Effector memory CD4-positive, alpha-beta T cell (primary cell): ENCODE measurements at regions not wholly inside any gene's neighbourhood (a gene's known extent, or its start where the extent isn't known, plus 50 kb on each side); places are given as distances from the start of the nearest gene placed in this dataset.

Experiments
- DNase-seq, 3 donors: peaks; one replicate each; pipeline ENCODE4 v3.0.0-alpha.2; 2020
- H3K27ac ChIP-seq: 2 replicates; pipeline ENCODE4 v1.7.0; 2013; ENCODE audit warnings: mild to moderate bottlenecking, low read length, moderate library complexity; ENCODE audit not compliant: insufficient read depth, poor library complexity, severe bottlenecking
- H3K27me3 ChIP-seq: replicated peaks from 2 replicates; pipeline ENCODE4 v1.7.0; 2013; ENCODE audit warnings: mild to moderate bottlenecking, low read length; ENCODE audit not compliant: insufficient read depth, control insufficient read depth, poor library complexity, severe bottlenecking
- H3K36me3 ChIP-seq: 2 replicates; pipeline ENCODE4 v1.7.0; 2013; ENCODE audit warnings: mild to moderate bottlenecking, low read length, moderate library complexity; ENCODE audit not compliant: control insufficient read depth, insufficient read depth
- H3K4me1 ChIP-seq: 2 replicates; pipeline ENCODE4 v1.7.0; 2013; ENCODE audit warnings: low read length, mild to moderate bottlenecking; ENCODE audit not compliant: control insufficient read depth, insufficient read depth, poor library complexity, severe bottlenecking
- H3K4me3 ChIP-seq: 2 replicates; pipeline ENCODE4 v1.7.0; 2013; ENCODE audit warnings: low read length, low read depth, mild to moderate bottlenecking; ENCODE audit not compliant: insufficient read depth, poor library complexity, severe bottlenecking
- H3K9me3 ChIP-seq: 2 replicates; pipeline ENCODE4 v1.7.0; 2013; ENCODE audit warnings: mild to moderate bottlenecking, low read length, moderate library complexity; ENCODE audit not compliant: control insufficient read depth

DNA sequence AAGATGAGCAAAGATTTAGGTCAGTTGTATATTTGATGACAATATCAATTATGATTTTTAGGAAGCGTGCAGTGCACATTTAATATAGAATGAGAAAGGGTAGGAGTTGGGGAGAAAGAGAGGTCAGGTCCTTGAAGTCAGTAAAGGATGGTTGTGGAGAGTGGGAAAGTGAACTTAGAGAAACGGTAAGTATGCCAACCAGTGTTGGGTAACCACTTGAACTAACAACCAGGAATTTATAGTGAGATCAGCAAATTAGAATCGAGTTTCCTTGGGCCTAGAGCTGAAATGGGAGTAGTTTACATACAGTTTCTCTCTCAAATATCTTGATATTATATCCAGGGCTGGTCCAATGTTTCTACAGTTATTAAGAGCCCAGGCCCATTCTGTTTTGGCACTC, 188.5 kb upstream of the RBMS3 start:
- H3K9me3 ChIP-seq = no peaks in the 10 kb centered on the region
- no peak overlapping the region for H3K27ac ChIP-seq
- no peaks in the 10 kb centered on the region for H3K36me3 ChIP-seq
- H3K4me3 ChIP-seq = no peak overlapping the region
- no peaks in the 10 kb centered on the region for H3K27me3 ChIP-seq
- no peaks in the 10 kb centered on the region for H3K4me1 ChIP-seq
- no peak for DNase-seq

DNA sequence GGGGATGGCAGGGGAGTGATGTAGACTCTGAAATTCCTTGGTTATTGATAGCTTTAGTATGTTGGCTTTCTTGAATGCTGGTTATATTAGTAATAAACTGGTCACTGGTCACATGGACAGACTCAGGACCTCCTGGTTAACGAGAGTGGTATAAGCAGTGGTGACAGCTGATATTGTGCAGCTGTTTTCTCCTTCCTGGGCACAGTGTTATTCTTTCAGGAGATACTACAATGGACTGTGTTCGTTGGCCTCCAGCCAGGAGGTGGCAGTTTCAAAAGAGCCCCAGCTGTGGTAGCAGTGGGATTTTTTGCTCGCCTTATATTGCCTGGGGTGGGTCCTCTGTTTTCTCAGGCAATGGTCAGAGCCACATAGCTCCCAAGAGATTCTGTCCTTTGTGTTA, 181.6 kb upstream of the RBMS3 start:
- H3K4me1 ChIP-seq = no peaks in the 10 kb centered on the region

DNA sequence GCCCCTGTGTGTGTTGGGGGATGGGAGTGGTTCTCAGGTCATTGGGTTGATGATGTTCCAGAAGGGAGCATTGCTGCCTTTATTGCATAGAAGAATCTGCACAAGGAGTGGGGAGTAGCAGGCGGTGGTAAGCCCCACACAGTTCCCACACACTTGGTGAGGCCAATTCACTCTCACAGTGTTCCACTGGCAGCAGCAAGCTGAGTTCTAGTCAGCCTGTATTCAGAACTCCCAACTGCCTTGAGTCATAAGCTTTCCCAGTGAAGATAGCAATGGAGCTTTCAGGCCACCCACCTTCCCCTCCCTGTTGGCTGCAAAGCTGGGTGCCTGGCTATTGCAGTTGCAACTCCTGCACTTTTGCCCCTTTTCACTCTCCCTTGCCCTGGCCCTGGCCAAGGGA, 181.1 kb upstream of the RBMS3 start:
- Histone ChIP-seq H3K9me3 (peaks cover 4% of the 10 kb centered on the region), H3K27me3 (no peaks in the 10 kb centered on the region), H3K4me3 (no peak overlapping the region), H3K4me1 (no peaks in the 10 kb centered on the region), H3K36me3 (no peaks in the 10 kb centered on the region), H3K27ac (no peak overlapping the region)
- DNase-seq = no peak

More for the DNA sequence above, 181.6 kb upstream of the RBMS3 start:
- H3K9me3 ChIP-seq = peaks cover 4% of the 10 kb centered on the region
- H3K4me3 ChIP-seq = no peak overlapping the region
- H3K36me3 ChIP-seq = no peaks in the 10 kb centered on the region
- H3K27me3 ChIP-seq = no peaks in the 10 kb centered on the region
- no peak overlapping the region for H3K27ac ChIP-seq
- DNase-seq = no peak

DNA sequence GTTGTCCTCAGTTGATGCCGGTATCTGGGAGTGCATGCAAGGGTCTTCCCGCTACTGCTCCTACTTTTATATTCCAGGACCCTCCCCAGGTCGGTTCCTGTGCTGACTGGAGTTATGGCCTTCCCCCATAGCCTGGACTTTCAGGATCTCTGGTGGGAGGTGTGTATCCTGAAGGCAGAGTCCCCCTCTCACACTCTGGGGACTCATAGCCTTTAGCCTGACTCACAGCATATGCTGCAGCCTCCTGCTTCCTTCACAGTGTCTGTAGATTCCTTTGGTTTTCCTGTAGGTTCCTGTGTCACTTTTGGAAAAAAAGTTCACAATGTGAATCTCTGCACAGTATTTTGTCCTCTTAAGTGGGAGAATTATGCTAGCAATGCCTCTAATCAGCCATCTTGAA, 180.6 kb upstream of the RBMS3 start:
- Histone ChIP-seq H3K9me3 (peaks cover 4% of the 10 kb centered on the region), H3K36me3 (no peaks in the 10 kb centered on the region), H3K4me3 (no peak overlapping the region), H3K4me1 (no peaks in the 10 kb centered on the region), H3K27me3 (no peaks in the 10 kb centered on the region), H3K27ac (no peak overlapping the region)
- DNase-seq = no peak

DNA sequence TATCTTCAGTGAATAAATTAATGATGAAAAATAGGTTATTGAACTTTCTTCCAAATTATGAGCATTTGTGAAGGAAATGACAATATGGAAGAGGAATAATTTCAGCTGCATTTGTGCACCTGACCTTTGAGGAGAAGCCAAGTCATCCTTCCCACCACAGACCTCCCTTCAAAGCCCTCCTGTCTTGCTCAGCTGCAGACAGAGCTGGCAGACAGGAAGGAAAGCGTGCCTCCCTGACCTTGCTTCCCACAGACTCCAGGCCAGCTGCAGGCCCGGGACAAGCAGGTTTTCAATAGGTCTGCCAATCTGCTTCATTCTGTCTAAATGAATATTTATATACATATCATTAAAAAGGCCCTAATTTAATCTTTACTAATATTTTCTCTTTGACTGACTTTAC, 152.9 kb upstream of the RBMS3 start:
- no peaks in the 10 kb centered on the region for H3K27me3 ChIP-seq
- no peak for DNase-seq
- no peak overlapping the region for H3K27ac ChIP-seq
- H3K36me3 ChIP-seq = no peaks in the 10 kb centered on the region
- H3K9me3 ChIP-seq = no peaks in the 10 kb centered on the region
- no peak overlapping the region for H3K4me3 ChIP-seq
- no peaks in the 10 kb centered on the region for H3K4me1 ChIP-seq

DNA sequence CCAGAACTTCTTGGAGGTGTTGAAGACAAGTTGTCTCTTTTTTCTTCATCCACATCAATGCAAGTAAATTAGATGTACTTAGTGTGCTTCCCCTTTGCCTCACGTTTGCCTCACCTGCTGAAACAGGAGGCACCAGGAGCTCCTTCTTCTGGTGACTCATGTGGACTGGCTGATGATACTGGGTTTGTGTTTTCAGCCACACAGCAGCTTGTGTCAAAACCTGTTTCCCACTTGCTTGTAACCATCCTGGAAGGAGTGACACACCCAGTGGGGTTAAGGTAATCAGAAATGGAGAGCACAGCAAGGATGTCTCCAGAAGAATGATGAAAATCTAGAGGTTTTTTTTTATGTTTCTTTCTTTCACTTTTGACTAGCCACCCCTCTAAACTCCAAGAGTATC, 143.3 kb upstream of the RBMS3 start:
- DNase-seq = no peak
- no peak overlapping the region for H3K27ac ChIP-seq
- H3K4me1 ChIP-seq = no peaks in the 10 kb centered on the region
- H3K4me3 ChIP-seq = no peak overlapping the region
- no peaks in the 10 kb centered on the region for H3K36me3 ChIP-seq
- no peaks in the 10 kb centered on the region for H3K9me3 ChIP-seq
- no peaks in the 10 kb centered on the region for H3K27me3 ChIP-seq

DNA sequence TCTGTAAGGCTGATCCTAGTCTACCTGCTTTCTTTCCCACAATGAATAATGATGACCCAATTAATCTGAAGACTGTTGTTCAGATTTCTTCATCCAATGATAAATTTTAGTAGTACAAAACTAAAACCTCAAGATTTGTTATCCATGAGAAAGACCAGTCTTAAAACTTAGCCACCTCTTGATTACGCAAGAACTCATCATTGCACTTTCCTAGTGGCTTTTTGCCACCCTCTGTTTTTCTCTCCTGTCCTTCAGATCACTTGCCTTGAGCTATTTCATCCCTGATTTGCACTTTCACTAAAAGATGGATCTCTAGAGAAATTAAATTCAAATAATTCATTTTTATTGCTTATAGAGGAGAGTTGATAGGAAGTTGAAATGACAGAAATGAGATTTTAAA, 142.7 kb upstream of the RBMS3 start:
- Histone ChIP-seq H3K4me1 (no peaks in the 10 kb centered on the region), H3K27ac (no peak overlapping the region), H3K4me3 (no peak overlapping the region), H3K27me3 (no peaks in the 10 kb centered on the region), H3K9me3 (no peaks in the 10 kb centered on the region), H3K36me3 (no peaks in the 10 kb centered on the region)
- DNase-seq = no peak

DNA sequence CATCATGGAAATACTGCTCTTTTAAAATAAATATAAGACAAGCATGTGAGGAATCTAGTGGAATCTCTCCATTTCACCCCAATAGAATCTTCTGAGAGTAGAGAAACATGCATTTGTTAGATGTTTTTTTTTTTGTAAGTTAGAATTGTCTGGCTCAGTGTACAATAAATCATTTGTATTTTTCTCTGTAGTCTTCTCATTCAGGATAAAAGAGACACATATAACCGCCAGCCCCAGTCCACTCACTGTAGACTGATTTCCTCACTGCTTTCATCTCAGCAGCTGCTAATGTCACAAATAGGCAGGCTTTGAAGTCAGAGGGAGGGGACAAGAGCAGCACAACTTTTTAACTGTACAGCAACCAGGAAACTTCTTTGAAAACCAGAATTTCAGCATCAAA, 140.2 kb upstream of the RBMS3 start:
- no peaks in the 10 kb centered on the region for H3K27me3 ChIP-seq
- no peak overlapping the region for H3K4me3 ChIP-seq
- H3K27ac ChIP-seq = no peak overlapping the region
- DNase-seq = no peak
- H3K9me3 ChIP-seq = no peaks in the 10 kb centered on the region
- no peaks in the 10 kb centered on the region for H3K4me1 ChIP-seq
- H3K36me3 ChIP-seq = no peaks in the 10 kb centered on the region

DNA sequence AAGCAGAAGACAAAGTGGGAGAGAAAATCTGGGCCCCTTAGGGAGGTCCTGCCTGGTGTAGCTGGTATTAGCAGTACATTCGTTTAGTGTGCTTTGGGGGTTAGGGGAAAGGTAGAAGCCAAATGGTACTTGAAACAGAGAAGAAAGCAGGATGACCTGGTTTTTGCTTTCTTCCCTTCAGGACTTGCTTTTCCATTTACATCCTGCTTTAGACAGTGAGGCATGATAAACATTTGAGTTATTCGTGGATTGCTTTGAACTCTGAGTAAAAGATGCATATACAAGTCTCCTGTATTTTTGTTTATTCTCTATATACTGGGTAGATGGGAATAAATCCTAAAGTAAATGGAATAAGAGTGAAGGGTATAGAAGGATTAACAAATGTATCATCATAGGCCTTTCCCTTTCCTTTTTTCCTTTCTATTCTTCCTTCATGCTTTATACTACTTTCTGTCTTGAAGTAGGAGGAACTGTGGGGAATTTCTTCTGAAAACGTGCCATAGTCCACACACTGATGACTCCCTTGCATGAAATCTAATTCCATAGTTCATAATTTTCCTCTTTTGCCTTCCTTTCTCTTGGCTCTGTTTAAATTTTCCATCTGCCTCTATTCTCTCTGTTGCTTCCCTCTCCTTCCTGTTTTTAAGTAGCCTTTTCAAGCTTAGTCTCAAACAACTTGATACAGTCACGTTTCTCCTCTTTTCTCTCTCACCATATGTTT, 139.5 kb upstream of the RBMS3 start:
- Histone ChIP-seq H3K27me3 (no peaks in the 10 kb centered on the region), H3K36me3 (no peaks in the 10 kb centered on the region), H3K4me1 (no peaks in the 10 kb centered on the region), H3K27ac (no peak overlapping the region), H3K9me3 (no peaks in the 10 kb centered on the region), H3K4me3 (no peak overlapping the region)
- no peak for DNase-seq

DNA sequence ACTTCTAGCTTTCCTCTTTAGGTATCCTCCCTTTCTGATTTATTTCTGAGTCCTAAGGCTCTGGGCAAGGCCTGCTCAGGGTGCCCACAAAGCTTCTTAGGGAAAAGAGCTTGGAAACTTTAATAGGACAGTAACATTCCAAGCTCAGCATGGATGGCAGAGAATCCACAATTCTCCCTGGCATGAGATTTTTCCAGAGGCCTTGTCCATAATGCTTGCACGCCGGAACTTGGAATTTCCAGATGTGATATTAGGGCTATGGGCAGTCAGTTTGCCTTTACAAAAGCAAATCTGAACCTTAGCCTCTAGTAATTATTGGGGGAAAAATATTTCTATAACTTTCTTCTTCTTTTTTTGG, 139.0 kb upstream of the RBMS3 start:
- no peak for DNase-seq
- Histone ChIP-seq H3K9me3 (no peaks in the 10 kb centered on the region), H3K4me1 (no peaks in the 10 kb centered on the region), H3K4me3 (no peak overlapping the region), H3K27me3 (no peaks in the 10 kb centered on the region), H3K36me3 (no peaks in the 10 kb centered on the region), H3K27ac (no peak overlapping the region)
